ENCODE measurements at regions not wholly inside any gene's neighbourhood (a gene's known extent, or its start where the extent isn't known, plus 50 kb on each side); places are given as distances from the start of the nearest gene placed in this dataset.

DNA sequence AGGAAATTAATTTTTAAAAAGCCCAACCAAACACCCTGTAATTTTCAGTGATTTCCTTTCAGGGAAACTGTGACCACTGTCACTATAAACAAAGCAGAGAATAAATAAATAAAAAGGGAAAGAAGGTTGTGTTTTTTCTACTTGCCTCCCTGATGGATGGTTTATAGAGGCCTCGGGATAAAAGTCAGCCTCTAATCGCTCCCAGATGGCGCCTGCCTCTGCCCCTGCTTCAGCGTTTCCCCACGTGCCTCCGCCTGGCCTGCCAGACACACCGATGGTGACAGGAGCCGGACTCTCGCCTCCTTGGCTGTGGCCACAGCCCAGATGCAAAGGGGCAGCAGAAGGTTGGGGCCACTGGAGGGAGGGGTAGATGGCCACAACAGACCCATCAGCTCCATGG is 327.7 kb downstream of the CDC5L start:
- no peak for DNase-seq (ENCODE audit: low read depth)

DNA sequence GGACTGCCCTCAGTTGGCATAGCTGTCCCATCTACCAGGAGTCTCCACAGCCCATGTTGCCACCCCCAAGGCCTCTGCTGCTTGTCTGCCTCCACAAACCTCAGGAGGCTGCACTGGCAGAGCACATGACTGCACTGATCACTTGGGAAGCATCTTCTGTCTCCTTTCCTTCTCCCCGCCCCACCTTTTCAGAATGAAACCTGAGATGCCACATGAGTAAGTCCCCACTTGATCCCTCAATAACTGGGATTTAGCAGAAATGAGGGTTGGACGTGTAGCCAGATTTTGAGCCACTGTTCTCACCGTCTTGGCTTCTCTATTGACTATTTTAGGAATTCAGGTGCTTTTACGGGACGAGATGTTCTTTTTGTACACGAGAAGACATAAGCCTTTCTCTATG is 328.4 kb downstream of the CDC5L start:
- no peak for DNase-seq (ENCODE audit: low read depth)

DNA sequence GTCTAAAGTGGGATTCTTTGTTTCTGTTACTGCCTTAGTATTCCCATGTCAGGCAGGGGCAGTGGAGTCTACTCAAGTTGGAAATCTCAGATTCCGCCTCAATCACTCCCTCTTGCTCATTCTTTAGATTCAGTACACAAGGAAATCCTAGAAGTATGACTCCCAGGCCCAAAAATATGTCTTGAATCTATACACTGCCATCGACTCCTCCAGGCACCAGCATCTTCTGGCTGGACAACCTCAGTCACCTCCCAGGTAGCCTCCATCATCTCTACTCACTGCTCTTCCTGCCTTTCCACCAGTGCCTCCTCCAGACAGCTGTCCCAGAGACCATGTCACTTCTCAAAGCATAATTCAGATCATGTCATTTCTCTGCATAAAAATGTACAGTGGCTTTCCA is 329.9 kb downstream of the CDC5L start:
- no peak for DNase-seq (ENCODE audit: low read depth)

DNA sequence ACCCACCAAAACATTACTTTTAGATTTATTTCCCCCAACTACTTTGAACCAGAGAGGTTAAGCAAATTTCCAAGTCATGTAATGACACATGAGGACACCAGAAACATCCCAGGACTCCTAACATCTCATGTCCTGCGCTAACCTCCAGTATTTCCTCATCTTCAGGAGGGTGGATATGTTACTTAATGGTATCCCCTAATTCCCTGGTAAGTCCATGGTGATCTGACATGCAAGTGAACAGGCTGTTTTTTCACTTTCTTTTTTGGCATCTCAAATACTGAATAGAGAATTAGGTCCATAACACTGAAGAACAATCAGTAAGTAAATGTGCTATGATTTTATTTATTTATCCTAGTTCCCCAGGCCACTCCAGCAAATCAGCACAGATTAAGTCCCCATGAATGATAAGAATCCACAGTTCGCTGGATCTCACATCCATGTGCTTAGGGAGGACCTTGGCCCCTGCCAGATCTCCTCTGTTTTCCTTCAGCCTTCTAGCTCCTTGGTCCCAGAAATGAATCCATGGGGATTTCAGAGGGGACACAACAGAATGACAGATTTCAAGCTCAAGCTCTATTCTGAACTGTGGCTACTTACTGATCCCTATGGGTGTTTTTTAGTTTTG is 334.6 kb downstream of the CDC5L start:
- DNase-seq (ENCODE audit: low read depth), result no peak

DNA sequence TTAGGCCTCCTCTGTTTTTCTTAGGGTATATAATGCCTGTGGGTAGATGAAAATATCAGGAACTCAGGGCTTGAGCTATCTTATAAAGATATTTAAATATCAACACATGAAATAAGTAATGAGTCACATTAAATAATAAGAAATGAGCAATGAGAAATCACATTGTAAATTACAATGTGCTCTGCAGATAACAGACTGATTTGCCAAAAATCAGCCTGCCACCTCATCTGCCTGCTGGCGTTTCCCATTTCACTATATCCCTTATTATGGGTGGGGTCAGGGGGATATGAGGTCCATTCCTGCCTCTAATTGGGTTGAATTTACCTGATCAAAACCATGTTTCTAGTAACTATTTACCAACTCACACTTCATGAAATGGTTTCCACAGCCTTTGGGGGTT is 335.2 kb downstream of the CDC5L start:
- no peak for DNase-seq (ENCODE audit: low read depth)

DNA sequence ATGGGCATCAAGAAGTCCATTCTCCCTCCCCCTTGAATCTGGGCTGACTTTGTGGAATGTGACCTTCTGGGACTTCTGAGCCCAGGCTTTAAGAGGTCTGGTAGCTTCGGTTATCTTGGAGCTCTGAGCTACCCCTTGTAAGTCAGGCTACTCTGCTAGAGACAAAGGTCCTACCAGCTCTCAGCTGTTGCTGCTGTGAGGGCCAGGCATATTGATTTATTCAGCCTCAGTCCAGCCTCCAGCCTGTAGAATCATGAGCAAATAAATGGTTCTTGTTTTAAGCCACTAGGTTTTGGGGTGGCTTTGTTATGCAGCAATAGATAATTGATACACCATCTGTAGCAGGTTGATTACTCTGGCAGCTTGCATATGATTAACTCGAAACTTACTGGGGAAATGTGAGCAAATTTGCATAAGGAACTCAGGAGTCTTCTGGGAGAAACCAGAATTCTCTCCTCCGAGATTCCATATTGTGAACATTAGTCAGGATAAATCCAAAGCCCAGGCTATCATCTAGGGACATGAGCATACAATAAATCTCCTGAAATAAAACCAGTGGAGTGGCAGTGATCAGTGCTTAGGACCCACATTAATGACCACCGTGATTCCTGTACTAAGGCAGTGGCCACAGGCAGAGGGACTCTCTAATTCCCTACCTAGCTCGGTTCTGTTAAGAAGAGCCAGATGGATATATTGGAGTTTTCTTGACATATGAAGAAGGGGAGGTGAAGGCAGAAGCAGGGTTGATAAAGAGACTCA is 336.1 kb downstream of the CDC5L start:
- DNase-seq (ENCODE audit: low read depth), result no peak

DNA sequence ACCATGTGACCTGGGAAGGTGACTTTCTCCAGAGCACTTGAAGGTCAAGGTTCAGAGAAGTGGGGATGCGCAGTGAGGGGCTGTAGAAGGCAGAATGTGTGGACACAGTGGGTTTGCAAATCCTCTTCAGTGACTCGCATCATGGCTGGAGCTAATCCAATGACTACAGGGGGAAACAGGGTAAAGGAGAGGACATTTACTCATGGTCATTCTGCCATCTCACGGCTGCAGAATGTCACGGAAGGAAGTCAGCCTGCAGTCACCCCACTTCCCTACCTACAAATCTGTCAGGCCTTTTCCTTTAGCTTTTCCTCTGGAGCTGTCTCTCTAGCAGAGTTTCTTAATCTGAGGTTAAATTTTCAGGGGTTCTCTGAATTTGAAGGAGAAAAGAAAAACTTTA is 337.6 kb downstream of the CDC5L start:
- no peak for DNase-seq (ENCODE audit: low read depth)

DNA sequence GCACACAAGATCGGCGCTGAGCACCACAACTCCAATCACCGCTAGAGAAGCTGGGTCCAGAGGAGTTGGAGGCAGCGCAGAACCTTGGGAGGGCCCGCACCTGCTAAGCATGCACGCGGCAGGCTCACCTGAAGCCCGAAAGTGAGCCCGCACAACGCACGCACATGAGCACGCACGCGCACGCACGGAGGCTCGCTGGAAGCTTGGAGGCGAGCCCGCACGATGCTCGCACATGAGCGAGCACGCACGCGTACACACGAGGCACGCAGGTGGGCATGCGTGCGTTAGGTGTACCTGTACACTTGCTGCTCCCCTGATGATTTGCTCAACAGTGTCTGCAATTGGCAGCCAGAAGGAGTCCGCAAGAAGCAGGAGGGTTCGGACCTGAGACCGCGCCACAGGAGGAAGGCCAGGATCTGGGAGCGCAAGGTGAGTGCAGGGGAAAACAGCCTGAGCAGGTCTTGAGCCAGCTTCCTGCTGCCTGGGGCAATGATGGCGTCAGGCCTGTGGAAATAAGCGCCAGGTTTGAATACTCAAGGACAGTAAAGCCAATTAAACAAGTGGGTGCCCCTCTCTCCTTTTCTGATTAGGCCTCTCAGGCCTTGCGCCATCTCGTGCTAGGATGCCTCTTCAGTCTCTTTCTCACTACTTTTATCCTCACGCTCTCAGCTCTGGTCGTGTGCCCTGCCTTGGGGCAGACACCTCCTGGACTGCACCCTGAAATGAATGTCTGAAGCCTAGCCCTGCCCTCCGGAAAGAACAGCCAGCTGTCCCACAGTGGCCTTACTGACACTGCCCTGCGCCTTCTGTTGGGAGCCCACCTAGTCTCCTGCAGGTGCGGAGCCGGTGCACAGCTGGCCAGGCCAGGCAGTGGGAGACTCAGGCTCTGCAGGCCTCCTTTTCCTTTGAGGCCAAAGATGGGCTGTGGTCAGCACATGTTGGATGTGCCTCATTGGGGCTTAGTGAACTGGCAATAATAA is 340.4 kb downstream of the CDC5L start:
- DNase-seq (ENCODE audit: low read depth), result no peak

DNA sequence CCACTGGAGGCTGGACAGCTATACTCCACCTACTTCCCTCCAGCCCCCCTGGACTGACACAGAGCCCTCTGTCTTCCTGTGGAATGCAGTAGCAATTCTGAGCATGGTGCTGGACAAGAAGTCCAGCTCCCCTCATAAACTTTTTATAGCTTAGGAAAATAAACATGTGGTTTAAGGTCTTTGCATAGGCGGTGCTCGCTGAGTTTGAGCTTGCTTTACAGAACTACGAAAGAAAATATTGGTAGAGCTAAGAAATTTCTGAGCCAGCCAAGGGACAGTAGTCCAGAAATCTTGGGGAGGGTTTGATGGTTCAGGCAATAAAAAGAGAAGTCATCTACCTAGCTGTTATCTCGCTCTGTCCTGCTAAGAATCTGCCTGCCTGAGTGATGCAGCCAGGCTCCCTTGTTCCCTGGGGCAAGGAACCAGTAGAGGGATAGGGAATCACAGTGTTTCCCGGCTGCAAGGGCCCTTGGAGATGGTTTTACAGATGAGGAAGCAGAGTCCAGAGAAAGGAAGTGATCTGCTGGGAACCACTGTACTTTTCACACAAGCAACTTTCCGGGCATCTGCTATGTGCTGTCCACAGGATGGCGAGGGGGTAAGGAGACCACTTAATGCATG is 343.4 kb downstream of the CDC5L start:
- DNase-seq (ENCODE audit: low read depth), result no peak

DNA sequence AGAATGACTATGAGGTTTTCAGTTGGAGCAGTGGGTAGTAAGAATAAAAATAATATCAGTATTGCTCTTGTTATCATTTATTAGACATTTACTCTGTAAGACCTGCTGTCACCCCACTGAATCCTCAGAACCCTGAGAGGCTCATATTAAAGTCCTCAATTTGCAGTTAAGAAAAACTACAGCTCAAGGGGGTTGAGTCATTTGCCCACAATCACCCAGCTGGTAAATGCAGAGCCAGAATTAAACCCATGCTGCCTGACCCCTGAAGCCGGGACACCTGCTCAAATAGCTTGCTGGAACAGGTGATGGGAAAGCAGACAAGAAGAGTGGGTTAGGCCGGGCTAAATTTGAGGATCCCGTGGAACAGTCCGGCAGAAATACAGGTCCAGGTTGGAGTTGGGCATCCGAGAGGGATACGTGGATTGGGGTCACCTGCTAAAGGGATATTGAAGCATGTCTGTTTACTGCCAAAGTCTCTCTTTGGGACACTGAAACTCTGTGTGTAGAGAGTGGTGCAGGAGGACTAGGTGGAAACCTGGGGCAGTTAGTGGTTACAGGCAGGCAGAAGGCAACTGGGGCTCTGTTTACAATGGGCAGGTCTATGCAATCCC is 344.1 kb downstream of the CDC5L start:
- no peak for DNase-seq (ENCODE audit: low read depth)

DNA sequence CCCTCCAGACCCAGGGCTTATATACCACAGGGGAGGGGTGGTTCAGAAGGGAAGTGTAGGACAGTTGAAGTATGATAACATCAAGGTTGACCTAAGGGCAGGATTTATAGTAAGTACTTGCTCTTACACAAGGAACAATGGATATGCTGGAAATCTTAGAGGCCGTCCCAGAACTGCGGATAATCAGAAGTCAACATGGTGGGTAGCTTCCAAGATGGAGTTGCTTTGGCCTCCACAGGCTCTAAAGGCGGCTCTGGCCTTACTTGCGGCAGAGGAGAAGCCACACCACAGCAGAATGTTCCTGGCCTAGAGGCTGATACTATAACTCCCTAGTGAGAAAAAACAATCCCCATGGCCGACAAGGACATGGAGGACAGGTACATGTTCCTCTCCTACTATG is 344.7 kb downstream of the CDC5L start:
- no peak for DNase-seq (ENCODE audit: low read depth)

DNA sequence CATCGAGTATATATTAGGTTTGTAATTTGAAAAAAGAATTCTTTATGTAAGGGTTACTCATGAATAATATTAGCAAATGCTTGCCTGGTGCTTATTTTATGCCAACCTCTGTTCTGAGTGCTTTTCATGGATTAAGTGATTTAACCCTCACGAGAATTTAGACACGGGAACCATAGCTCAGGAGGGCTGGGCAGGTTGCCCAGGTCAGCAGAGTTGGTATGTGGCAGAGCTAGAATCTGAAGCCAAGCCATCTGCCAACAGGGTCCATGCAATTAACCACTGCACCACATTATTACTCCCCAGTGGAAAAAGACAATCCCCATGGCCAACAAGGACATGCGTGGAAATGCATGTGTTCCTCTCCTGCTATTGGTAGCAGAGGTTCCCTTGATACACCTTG is 345.6 kb downstream of the CDC5L start:
- no peak for DNase-seq (ENCODE audit: low read depth)

DNA sequence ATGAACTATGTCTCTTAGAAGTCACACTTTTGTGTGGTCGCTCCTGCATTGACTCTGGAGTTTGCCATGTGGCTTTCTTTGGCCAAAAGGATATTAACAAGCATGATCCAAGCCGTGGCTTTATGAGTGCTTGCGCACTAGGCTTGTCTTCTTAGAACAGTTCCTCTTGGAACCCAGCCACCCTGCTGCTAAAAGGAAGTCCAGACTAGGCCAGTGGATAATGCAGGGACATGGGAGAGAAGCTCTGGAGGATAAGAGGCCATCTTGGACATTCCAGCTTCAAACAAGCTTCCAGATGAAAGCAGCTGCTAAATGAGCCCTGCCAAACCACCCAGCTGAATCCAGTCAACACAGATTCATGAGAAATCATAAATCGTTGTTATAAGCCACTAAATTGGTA is 346.4 kb downstream of the CDC5L start:
- DNase-seq (ENCODE audit: low read depth), result no peak

DNA sequence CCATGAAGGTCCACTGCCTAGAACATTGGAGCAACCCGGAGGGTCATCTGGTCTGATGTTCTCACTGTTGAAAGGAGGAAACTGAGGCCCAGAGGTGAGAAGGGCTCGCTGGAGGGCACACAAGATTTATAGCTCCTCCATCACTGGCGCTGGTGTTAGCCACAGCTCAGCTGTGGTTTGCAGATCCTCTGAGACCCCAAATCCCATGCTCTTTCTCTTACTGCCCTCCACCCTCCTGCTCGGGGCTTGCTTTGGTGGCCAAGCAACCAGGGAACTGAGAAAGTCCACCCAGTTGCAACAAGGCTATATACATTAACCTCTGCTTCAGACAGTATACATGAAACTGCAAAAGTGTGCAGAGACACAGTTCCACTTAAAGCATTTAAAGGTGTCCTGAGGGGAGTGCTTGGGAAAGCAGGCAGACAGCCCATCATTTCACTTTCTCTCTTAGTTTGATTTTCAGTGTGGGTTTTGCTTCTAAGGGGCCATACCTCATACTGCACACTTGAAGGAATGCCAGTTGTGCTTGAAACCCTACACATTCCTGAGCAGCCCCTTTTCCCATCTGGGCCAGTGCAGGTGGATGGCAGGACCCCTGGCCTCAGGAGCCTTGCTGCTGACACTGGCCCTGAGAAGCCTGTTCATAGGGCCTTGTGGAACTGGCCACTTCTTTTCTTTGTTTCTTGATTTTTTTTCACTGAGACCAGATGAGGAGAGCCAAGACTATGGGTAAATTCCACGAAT is 347.6 kb downstream of the CDC5L start:
- DNase-seq (ENCODE audit: low read depth), result no peak

DNA sequence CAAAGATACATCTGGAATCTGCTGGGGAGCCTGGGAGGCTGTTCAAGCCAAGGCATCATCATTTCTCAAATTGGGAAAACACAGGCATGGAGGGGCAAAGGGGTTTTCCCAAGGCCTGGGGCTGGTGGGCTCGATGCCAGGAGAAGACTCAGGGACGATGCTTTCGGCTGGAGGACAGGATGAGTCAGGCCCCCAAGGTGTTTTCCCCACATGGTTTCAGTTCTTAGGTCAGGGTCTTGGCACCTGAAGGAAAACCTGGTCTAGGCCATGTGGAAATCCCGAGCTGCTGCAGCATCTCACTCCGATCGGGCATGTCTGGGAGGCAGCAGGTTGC is 348.1 kb downstream of the CDC5L start:
- no peak for DNase-seq (ENCODE audit: low read depth)

DNA sequence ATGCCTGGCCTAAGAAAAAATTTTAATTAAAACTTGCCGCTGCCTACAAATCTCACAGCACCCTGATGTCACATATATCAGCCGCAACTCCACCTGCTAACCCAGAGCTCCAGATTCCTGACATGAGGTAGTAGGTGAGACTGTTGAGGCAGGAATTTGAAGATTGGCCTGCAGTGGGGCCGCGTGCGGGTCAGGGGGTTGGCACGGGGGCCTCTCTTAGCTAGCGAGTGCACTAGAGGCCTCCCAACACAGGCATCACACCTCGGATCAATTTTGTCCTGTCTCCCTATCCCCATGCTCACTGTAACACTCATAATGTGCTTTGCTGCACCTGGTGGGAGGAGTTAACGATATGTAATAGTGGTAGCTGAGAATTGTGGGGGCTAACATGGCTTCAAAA is 349.8 kb downstream of the CDC5L start:
- no peak for DNase-seq (ENCODE audit: low read depth)

DNA sequence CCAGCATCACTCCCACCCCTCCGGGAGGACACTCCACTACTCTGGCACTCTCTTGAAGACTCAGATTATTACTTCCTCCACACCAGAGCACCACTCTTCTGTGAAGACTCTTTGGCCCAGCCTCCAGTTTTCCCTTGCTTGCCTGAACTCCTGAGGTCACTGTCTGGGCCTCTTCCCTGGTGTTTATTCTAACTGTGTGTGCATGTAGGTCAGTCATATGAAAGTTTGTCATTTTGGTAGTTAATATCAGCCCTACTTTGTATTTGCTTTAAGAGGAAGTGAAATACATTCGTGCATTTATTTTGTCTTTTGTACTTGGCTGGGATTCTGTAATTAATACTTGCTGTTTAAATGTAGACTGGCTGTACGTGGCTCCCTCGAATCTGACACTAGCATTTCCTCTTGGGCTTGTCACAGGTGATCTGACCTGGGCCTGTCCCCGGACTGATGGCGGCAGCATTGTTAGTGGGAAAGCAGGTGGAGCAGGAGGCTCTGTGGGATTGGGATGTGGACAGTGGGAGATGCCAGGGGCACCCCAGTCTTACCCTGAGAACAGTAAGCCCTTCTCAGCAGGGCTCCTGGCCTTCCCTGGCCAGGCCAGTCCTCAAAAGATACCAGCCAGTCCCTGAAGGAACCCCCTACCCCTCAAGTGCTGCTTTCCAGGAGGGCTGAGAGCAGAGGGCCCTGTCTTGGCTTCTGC is 350.5 kb downstream of the CDC5L start:
- no peak for DNase-seq (ENCODE audit: low read depth)

DNA sequence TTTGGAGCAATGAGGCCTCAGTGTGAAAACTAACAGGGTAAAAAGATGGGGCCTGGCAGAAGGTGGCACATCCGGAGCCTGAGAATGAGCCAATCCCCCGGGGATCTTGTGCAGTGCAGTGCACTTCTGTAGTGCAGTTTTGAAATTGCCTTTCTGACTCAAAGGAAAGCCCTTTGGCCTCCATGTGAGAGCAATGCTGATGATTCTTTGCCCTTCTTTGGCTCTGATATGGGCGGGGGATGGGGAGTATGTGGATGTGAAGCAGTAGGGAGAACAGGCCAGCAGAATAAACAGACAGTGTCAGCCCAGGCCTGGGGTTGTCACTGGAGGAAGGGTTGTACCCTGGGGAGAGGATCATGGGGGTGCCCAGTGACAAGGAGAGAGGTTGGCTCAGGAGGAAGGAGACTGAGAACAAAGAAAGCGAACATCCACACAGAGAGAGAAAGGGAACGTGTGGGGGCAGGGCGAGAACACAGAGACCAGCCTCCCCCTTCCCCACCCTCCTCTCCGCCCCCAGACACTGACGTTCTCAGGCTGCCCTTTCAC is 351.2 kb downstream of the CDC5L start:
- no peak for DNase-seq (ENCODE audit: low read depth)

DNA sequence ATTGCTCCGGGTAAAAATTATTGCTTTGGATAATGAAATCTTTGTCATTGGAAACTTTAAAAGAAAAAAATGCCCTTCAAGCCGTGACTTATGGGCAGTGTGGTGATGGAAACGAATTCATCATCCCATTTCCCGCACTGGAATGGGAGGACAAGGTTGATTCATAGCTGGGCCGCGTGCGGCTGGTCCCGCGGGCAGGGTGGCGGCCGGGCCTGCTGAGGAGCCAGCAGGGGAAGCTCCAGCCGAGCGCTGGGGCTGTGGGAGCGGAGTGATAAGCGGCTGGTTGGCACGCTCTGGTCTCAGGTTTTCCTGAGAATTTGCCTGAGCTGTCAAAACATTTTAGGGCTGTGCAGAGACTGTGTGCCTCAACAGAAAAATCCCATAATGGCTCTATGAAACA is 351.7 kb downstream of the CDC5L start:
- DNase-seq (ENCODE audit: low read depth), result no peak

DNA sequence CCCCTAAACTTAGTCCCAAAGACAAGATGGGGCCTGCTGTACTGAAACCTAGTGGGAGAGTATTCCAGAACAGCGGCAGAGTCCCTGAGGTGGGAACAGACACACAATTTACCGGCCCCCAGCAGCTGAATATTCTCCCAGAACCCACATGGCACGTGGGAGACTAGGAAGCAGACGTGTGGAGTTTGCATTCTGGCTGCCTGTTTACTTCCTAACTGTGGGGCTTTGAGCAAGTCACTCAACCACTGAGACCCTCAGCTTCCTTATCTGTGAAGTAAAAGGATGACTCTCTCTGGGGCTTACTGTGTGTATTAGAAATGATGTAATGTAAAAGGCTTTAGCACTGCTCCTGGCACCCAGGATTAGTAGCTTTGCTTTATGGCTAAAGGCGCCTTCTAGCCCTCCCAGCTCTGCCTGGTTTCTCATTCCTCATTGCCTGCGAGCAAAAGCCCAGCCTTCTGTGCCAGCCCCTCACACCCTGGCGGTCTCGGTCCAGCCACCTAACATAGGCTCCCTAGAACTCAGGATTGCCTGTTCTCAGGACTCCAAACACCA is 353.1 kb downstream of the CDC5L start:
- DNase-seq (ENCODE audit: low read depth), result no peak

Measured in activated T-helper 1 cell treated with Interleukin-2 at 50 U/mL for 16 hours (primary cell).